ENCODE measurements at regions not wholly inside any gene's neighbourhood (a gene's known extent, or its start where the extent isn't known, plus 50 kb on each side); places are given as distances from the start of the nearest gene placed in this dataset.

DNA sequence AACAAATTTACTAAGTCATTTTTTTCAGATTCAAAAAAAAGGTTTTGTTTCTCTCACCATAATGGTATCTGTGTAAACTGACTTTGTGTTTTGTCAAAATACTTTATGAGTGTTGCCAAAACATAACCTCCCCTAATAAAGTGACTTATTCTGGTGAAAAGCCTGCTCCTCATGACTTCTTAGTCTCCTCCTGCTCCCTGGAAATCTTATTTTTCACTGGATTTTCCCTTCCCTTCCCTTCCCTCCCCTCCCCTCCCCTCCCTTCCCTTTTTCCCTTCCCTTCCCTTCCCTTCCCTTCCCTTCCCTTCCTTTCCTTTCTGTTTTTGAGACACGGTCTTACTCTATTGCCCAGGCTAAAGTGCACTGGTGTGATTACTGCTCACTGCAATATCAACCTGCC lies 650.1 kb upstream of the GHITM start:
- H3K9me3 ChIP-seq, result no peaks in the 10 kb centered on the region
- H3K4me3 ChIP-seq, result no peak overlapping the region
- H3K36me3 ChIP-seq, result no peaks in the 10 kb centered on the region
- no peak for DNase-seq
- H3K4me1 ChIP-seq, result no peaks in the 10 kb centered on the region
- H3K27ac ChIP-seq, result no peak overlapping the region
- intact Hi-C loops (cut with DNase I; ENCODE audit: low total_unique reads), result no loop called here
- WGBS, 5 donors, result 56 to 88% (median 78%) methylated on average over 1 of the region's 1 CpG; no CpG with 5 or more reads in 1 of the 5 donors
- TF ChIP-seq, protein P1, sequence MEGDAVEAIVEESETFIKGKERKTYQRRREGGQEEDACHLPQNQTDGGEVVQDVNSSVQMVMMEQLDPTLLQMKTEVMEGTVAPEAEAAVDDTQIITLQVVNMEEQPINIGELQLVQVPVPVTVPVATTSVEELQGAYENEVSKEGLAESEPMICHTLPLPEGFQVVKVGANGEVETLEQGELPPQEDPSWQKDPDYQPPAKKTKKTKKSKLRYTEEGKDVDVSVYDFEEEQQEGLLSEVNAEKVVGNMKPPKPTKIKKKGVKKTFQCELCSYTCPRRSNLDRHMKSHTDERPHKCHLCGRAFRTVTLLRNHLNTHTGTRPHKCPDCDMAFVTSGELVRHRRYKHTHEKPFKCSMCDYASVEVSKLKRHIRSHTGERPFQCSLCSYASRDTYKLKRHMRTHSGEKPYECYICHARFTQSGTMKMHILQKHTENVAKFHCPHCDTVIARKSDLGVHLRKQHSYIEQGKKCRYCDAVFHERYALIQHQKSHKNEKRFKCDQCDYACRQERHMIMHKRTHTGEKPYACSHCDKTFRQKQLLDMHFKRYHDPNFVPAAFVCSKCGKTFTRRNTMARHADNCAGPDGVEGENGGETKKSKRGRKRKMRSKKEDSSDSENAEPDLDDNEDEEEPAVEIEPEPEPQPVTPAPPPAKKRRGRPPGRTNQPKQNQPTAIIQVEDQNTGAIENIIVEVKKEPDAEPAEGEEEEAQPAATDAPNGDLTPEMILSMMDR (IDR thresholded peaks at IDR 0.05), result no peak
- no peak for TF ChIP-seq POLR2A (IDR thresholded peaks at IDR 0.05)
- TF ChIP-seq EP300 (IDR thresholded peaks at IDR 0.05), result no peak
- TF ChIP-seq POLR2AphosphoS5 (IDR thresholded peaks at IDR 0.05), result no peak
- H3K27me3 ChIP-seq, result no peaks in the 10 kb centered on the region

DNA sequence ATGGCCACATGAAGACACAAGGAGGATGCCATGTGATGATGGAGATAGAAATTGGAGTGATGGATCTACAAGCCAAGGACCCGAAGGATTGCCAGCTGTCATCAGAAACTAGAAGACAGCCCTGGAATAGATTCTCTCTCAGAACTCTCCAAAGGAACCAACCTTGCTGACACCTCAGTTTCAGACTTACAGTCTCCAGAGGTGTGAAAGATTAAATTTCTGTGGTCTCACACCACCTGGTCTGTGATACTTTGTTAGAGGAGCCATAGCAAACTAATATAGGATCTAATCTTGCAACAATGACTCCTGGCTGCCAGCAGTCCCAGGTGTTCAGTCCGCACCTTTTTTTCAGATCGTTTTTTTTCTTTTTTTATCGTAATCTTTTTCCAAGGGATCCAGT lies 647.3 kb upstream of the GHITM start:
- no peaks in the 10 kb centered on the region for H3K27me3 ChIP-seq
- WGBS, 5 donors, result 66 to 85% (median 84%) methylated on average over 4 of the region's 4 CpGs
- intact Hi-C loops (cut with DNase I; ENCODE audit: low total_unique reads), result no loop called here

DNA sequence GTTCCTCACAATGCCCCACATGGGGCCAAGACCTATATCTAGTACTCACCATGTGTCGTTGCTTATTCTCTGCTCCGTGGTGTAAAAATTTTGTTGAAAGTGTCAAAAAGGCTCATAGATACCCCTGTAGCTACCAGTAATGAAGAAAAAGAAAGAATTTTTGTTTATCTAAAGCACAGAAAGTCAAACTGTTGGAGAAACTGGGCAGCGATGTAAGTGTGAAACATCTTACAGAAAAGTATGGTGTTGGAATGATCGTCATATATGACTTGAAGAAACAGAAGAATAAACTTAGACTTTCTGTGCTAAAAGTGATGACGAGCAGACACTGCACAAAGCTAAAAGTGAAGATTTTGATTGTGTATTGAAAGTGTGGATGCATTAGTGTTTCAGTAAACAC lies 626.6 kb upstream of the GHITM start:
- Histone ChIP-seq H3K36me3 (no peaks in the 10 kb centered on the region), H3K9me3 (no peaks in the 10 kb centered on the region), H3K27me3 (no peaks in the 10 kb centered on the region), H3K4me3 (no peak overlapping the region), H3K4me1 (no peaks in the 10 kb centered on the region), H3K27ac (no peak overlapping the region)
- 86 to 92% (median 91%) methylated on average over 5 of the region's 5 CpGs for WGBS, 5 donors
- no peak for DNase-seq
- TF ChIP-seq, protein P1 (IDR thresholded peaks at IDR 0.05), result no peak
- TF ChIP-seq EP300 (IDR thresholded peaks at IDR 0.05) (no peak), POLR2AphosphoS5 (IDR thresholded peaks at IDR 0.05) (no peak), POLR2A (IDR thresholded peaks at IDR 0.05) (no peak)
- intact Hi-C loops (cut with DNase I; ENCODE audit: low total_unique reads), result no loop called here

More for the DNA sequence above, 647.3 kb upstream of the GHITM start:
- TF ChIP-seq POLR2A (IDR thresholded peaks at IDR 0.05), result no peak
- no peak for TF ChIP-seq POLR2AphosphoS5 (IDR thresholded peaks at IDR 0.05)
- TF ChIP-seq, protein P1 (IDR thresholded peaks at IDR 0.05), result no peak
- no peak for TF ChIP-seq EP300 (IDR thresholded peaks at IDR 0.05)
- H3K4me3 ChIP-seq, result no peak overlapping the region
- no peaks in the 10 kb centered on the region for H3K4me1 ChIP-seq
- H3K36me3 ChIP-seq, result no peaks in the 10 kb centered on the region
- no peaks in the 10 kb centered on the region for H3K9me3 ChIP-seq
- H3K27ac ChIP-seq, result no peak overlapping the region
- no peak for DNase-seq

DNA sequence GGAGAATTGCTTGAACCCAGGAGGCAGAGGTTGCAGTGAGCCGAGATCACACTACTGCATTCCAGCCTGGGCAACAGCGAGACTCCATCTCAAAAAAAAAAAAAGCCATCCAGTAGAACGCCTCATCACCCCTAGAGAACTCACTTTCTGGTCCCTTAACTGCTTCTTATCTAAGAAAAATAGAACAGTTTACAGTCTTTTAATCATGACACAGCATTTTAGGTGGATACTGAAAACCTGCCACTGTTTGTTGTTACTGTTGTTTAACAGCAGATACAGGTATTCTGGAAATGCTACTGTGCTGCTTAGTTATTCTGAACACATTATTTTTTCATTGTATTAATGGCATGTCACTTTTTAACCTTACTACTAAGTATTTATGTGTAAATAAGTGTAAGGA lies 624.3 kb upstream of the GHITM start:
- no peaks in the 10 kb centered on the region for H3K27me3 ChIP-seq
- TF ChIP-seq, protein P1 (IDR thresholded peaks at IDR 0.05), result no peak
- no peak for TF ChIP-seq POLR2A (IDR thresholded peaks at IDR 0.05)
- TF ChIP-seq EP300 (IDR thresholded peaks at IDR 0.05), result no peak
- TF ChIP-seq POLR2AphosphoS5 (IDR thresholded peaks at IDR 0.05), result no peak
- H3K36me3 ChIP-seq, result no peaks in the 10 kb centered on the region
- DNase-seq, result no peak
- no peak overlapping the region for H3K27ac ChIP-seq
- intact Hi-C loops (cut with DNase I; ENCODE audit: low total_unique reads), result no loop called here
- no peaks in the 10 kb centered on the region for H3K9me3 ChIP-seq
- H3K4me3 ChIP-seq, result no peak overlapping the region
- H3K4me1 ChIP-seq, result no peaks in the 10 kb centered on the region
- 64 to 74% (median 72%) methylated on average over 3 of the region's 3 CpGs for WGBS, 5 donors
